CD4-positive, CD25-positive, alpha-beta regulatory T cell (primary cell): ENCODE measurements at regions not wholly inside any gene's neighbourhood (a gene's known extent, or its start where the extent isn't known, plus 50 kb on each side); places are given as distances from the start of the nearest gene placed in this dataset.

ENCODE experiments used
- ATAC-seq, 2 donors: fragments of 150-1000 bp; cut with Tn5 transposase; one replicate each; pipeline ENCODE4 v1.10.0; 2021; ENCODE audit warnings: low read depth in 2 of 2, moderate number of reproducible peaks in 2 of 2, moderate library complexity in 1 of 2
- DNase-seq, 3 donors: peaks; one replicate each; pipeline versions ENCODE4 v3.0.0 to v3.0.0-alpha.2; 2012 to 2022; ENCODE audit warnings: mixed read lengths in 1 of 3
- H3K27ac ChIP-seq: one replicate; pipeline ENCODE4 v1.7.0; 2013; ENCODE audit warnings: mild to moderate bottlenecking, low read length; ENCODE audit not compliant: insufficient read depth, poor library complexity, severe bottlenecking
- H3K27me3 ChIP-seq: one replicate; pipeline ENCODE4 v1.7.0; 2013; ENCODE audit warnings: low read length; ENCODE audit not compliant: control insufficient read depth, insufficient read depth
- H3K36me3 ChIP-seq: one replicate; pipeline ENCODE4 v1.7.0; 2013; ENCODE audit warnings: mild to moderate bottlenecking, low read length, moderate library complexity; ENCODE audit not compliant: control insufficient read depth, insufficient read depth
- H3K4me1 ChIP-seq: 2 replicates; pipeline ENCODE4 v1.7.0; 2013; ENCODE audit warnings: mild to moderate bottlenecking, low read length; ENCODE audit not compliant: insufficient read depth, control insufficient read depth, poor library complexity, severe bottlenecking
- H3K4me3 ChIP-seq: one replicate; pipeline ENCODE4 v1.7.0; 2013; ENCODE audit warnings: low read depth, mild to moderate bottlenecking, low read length, moderate library complexity
- H3K9me3 ChIP-seq, 2 experiments: 1 replicate in 1 of 2; 2 replicates in 1 of 2; pipeline ENCODE4 v1.7.0; 2013; ENCODE audit warnings: low read length in 2 of 2, mild to moderate bottlenecking in 1 of 2, moderate library complexity in 1 of 2; ENCODE audit not compliant: control insufficient read depth in 2 of 2
- H3K27ac Mint-ChIP-seq, 3 donors: one replicate each; pipeline ENCODE4 v1.8.0; 2020 to 2022; ENCODE audit warnings: mild to moderate bottlenecking in 3 of 3, mixed read lengths in 3 of 3, moderate library complexity in 2 of 3
- H3K27me3 Mint-ChIP-seq: one replicate; pipeline ENCODE4 v1.8.0; 2022; ENCODE audit warnings: mild to moderate bottlenecking, mixed read lengths
- H3K36me3 Mint-ChIP-seq: one replicate; pipeline ENCODE4 v1.8.0; 2020; ENCODE audit warnings: mixed read lengths
- H3K4me1 Mint-ChIP-seq, 4 donors: one replicate each; pipeline ENCODE4 v1.8.0; 2020 to 2022; ENCODE audit warnings: mixed read lengths in 4 of 4, mild to moderate bottlenecking in 1 of 4
- H3K4me3 Mint-ChIP-seq, 4 donors: one replicate each; pipeline ENCODE4 v1.8.0; 2020 to 2022; ENCODE audit warnings: mild to moderate bottlenecking in 4 of 4, mixed read lengths in 4 of 4, moderate library complexity in 3 of 4
- H3K9me3 Mint-ChIP-seq, 7 donors: one replicate each; pipeline ENCODE4 v1.8.0; 2020 to 2022; ENCODE audit warnings: mixed read lengths in 7 of 7, mild to moderate bottlenecking in 3 of 7, moderate library complexity in 2 of 7

DNA sequence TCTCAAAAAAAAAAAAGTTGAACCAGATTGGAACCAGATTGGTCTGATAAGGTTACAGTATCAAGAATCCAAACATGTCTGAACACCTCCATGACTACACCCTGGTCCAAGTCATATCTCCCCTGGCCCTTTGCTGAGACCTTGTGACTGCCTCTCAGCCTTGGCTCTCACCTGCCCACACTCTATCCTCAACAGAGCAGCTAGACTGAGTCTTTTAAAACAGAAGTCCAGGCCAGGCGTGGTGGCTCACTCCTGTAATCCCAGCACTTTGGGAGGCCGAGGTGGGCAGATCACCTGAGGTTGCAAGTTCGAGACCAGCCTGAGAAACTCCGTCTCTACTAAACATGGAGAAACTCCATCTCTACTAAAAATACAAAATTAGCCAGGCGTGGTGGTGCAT lies 91.7 kb downstream of the AIPL1 start:
- Histone ChIP-seq H3K4me3 (no peak overlapping the region), H3K36me3 (no peaks in the 10 kb centered on the region), H3K27ac (no peak overlapping the region), H3K4me1 (no peaks in the 10 kb centered on the region), H3K9me3 (no peaks in the 10 kb centered on the region), H3K27me3 (no peaks in the 10 kb centered on the region)
- H3K4me3 Mint-ChIP-seq: no peak overlapping the region
- no peaks in the 10 kb centered on the region for H3K4me1 Mint-ChIP-seq
- no peak overlapping the region for H3K27ac Mint-ChIP-seq
- H3K27me3 Mint-ChIP-seq: no peaks in the 10 kb centered on the region
- no peaks in the 10 kb centered on the region for H3K36me3 Mint-ChIP-seq
- ATAC-seq (no peak), DNase-seq (no peak)
- H3K9me3 Mint-ChIP-seq: no peaks in the 10 kb centered on the region

- ATAC-seq (no peak), DNase-seq (no peak)
- H3K4me3 Mint-ChIP-seq: no peak overlapping the region
- H3K4me1 Mint-ChIP-seq: no peaks in the 10 kb centered on the region
- H3K27me3 Mint-ChIP-seq: no peaks in the 10 kb centered on the region
- H3K9me3 ChIP-seq: no peaks in the 10 kb centered on the region
- H3K4me1 ChIP-seq: no peaks in the 10 kb centered on the region
- H3K36me3 ChIP-seq: no peaks in the 10 kb centered on the region
- no peaks in the 10 kb centered on the region for H3K36me3 Mint-ChIP-seq
- no peaks in the 10 kb centered on the region for H3K9me3 Mint-ChIP-seq
- H3K4me3 ChIP-seq: no peak overlapping the region
- no peak overlapping the region for H3K27ac ChIP-seq
- no peak overlapping the region for H3K27ac Mint-ChIP-seq
- H3K27me3 ChIP-seq: peaks cover 5% of the 10 kb centered on the region
Measured at GRCh38 chr17:6340708-6341107, 94.2 kb downstream of the AIPL1 start.

DNA sequence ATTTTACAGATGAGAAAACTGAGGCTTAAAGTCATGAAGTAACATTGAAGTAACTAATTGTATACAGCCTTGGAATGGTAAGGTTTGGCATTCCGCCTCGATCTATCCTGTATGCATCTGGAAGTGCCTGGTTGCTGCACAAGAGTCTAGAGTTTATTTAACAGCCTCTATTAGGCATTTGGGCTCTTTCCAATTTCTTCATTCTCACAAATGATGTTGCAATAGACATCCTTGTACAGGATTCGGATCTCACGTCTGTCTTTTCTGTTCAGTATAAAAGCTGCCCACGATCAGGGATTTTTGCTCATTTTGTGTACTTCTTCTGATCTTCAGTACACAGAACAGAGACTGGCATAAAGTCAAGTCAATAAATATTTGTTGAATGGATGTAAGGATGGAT lies 100.5 kb downstream of the AIPL1 start:
- H3K4me3 Mint-ChIP-seq: no peak overlapping the region
- peaks cover 0 to 2% (median 0%) of the 10 kb centered on the region in 7 donors for H3K9me3 Mint-ChIP-seq
- no peak overlapping the region for H3K27ac Mint-ChIP-seq
- Histone ChIP-seq H3K36me3 (no peaks in the 10 kb centered on the region), H3K9me3 (no peaks in the 10 kb centered on the region), H3K27ac (no peak overlapping the region), H3K4me3 (no peak overlapping the region), H3K4me1 (no peaks in the 10 kb centered on the region), H3K27me3 (peaks cover 5% of the 10 kb centered on the region)
- no peak for ATAC-seq
- peaks cover 7% of the 10 kb centered on the region for H3K27me3 Mint-ChIP-seq
- H3K36me3 Mint-ChIP-seq: no peaks in the 10 kb centered on the region
- no peaks in the 10 kb centered on the region for H3K4me1 Mint-ChIP-seq
- no peak for DNase-seq

GRCh38 chr17:6330936-6331335 lies 104.0 kb downstream of the AIPL1 start:
- H3K27me3 Mint-ChIP-seq: peaks cover 24% of the 10 kb centered on the region
- H3K9me3 Mint-ChIP-seq: peaks cover 0 to 5% (median 0%) of the 10 kb centered on the region in 7 donors
- no peak for DNase-seq
- H3K9me3 ChIP-seq: no peaks in the 10 kb centered on the region
- no peak overlapping the region for H3K4me3 ChIP-seq
- no peaks in the 10 kb centered on the region for H3K36me3 ChIP-seq
- H3K36me3 Mint-ChIP-seq: no peaks in the 10 kb centered on the region
- H3K27ac ChIP-seq: no peak overlapping the region
- no peaks in the 10 kb centered on the region for H3K4me1 ChIP-seq
- ATAC-seq: no peak
- H3K27me3 ChIP-seq: peaks cover 2% of the 10 kb centered on the region
- H3K4me3 Mint-ChIP-seq: no peak overlapping the region
- no peak overlapping the region for H3K27ac Mint-ChIP-seq
- no peaks in the 10 kb centered on the region for H3K4me1 Mint-ChIP-seq

GRCh38 chr17:6328279-6328678 lies 106.6 kb downstream of the AIPL1 start:
- Histone ChIP-seq H3K4me1 (no peaks in the 10 kb centered on the region), H3K27me3 (peaks cover 2% of the 10 kb centered on the region), H3K9me3 (no peaks in the 10 kb centered on the region), H3K27ac (no peak overlapping the region), H3K4me3 (no peak overlapping the region), H3K36me3 (no peaks in the 10 kb centered on the region)
- Mint-ChIP-seq H3K9me3 (peaks cover 0 to 2% (median 0%) of the 10 kb centered on the region in 7 donors), H3K4me3 (no peak overlapping the region), H3K27me3 (peaks cover 17% of the 10 kb centered on the region), H3K4me1 (no peaks in the 10 kb centered on the region), H3K27ac (no peak overlapping the region), H3K36me3 (no peaks in the 10 kb centered on the region)
- no peak for DNase-seq
- ATAC-seq: no peak

- H3K27ac Mint-ChIP-seq: no peak overlapping the region
- H3K4me1 Mint-ChIP-seq: no peaks in the 10 kb centered on the region
- Histone ChIP-seq H3K4me3 (no peak overlapping the region), H3K4me1 (no peaks in the 10 kb centered on the region), H3K27ac (no peak overlapping the region), H3K27me3 (peaks cover 2% of the 10 kb centered on the region), H3K9me3 (no peaks in the 10 kb centered on the region), H3K36me3 (no peaks in the 10 kb centered on the region)
- H3K9me3 Mint-ChIP-seq: peaks cover 0 to 2% (median 0%) of the 10 kb centered on the region in 7 donors
- no peaks in the 10 kb centered on the region for H3K36me3 Mint-ChIP-seq
- peaks cover 17% of the 10 kb centered on the region for H3K27me3 Mint-ChIP-seq
- ATAC-seq (no peak), DNase-seq (no peak)
- H3K4me3 Mint-ChIP-seq: no peak overlapping the region
Measured at GRCh38 chr17:6327007-6327406, 107.9 kb downstream of the AIPL1 start.

GRCh38 chr17:6326483-6326882 lies 108.4 kb downstream of the AIPL1 start:
- Mint-ChIP-seq H3K4me3 (no peak overlapping the region), H3K27me3 (peaks cover 17% of the 10 kb centered on the region)
- H3K4me1 ChIP-seq: no peaks in the 10 kb centered on the region

GRCh38 chr17:6325741-6326140 lies 109.2 kb downstream of the AIPL1 start:
- Histone ChIP-seq H3K4me1 (no peaks in the 10 kb centered on the region), H3K27me3 (peaks cover 2% of the 10 kb centered on the region), H3K9me3 (no peaks in the 10 kb centered on the region), H3K27ac (no peak overlapping the region), H3K4me3 (no peak overlapping the region), H3K36me3 (no peaks in the 10 kb centered on the region)
- ATAC-seq (no peak), DNase-seq (no peak)
- peaks cover 0 to 2% (median 0%) of the 10 kb centered on the region in 7 donors for H3K9me3 Mint-ChIP-seq
- peaks cover 18% of the 10 kb centered on the region for H3K27me3 Mint-ChIP-seq
- H3K36me3 Mint-ChIP-seq: no peaks in the 10 kb centered on the region
- no peaks in the 10 kb centered on the region for H3K4me1 Mint-ChIP-seq
- no peak overlapping the region for H3K4me3 Mint-ChIP-seq
- H3K27ac Mint-ChIP-seq: no peak overlapping the region

More at GRCh38 chr17:6326483-6326882, 108.4 kb downstream of the AIPL1 start:
- Mint-ChIP-seq H3K36me3 (no peaks in the 10 kb centered on the region), H3K27ac (no peak overlapping the region), H3K9me3 (peaks cover 0 to 2% (median 0%) of the 10 kb centered on the region in 7 donors), H3K4me1 (no peaks in the 10 kb centered on the region)
- Histone ChIP-seq H3K27ac (no peak overlapping the region), H3K27me3 (peaks cover 2% of the 10 kb centered on the region), H3K36me3 (no peaks in the 10 kb centered on the region), H3K9me3 (no peaks in the 10 kb centered on the region), H3K4me3 (no peak overlapping the region)
- DNase-seq: no peak
- ATAC-seq: no peak
